GM23338 (cell line): ENCODE measurements at regions not wholly inside any gene's neighbourhood (a gene's known extent, or its start where the extent isn't known, plus 50 kb on each side); places are given as distances from the start of the nearest gene placed in this dataset.

Experiments
- ATAC-seq: fragments of 200-7000 bp; cut with Tn5 transposase; 3 replicates; pipeline ENCODE4 v1.9.1; 2020
- DNase-seq: peaks from one replicate; pipeline ENCODE4 v3.0.0-alpha.2; 2015; ENCODE audit warnings: low spot score
- H2AFZ ChIP-seq: fragments of 200-600 bp; sonication (generic); 2 replicates; pipeline ENCODE4 v1.8.0; 2016; ENCODE audit warnings: antibody characterized with exemption, mild to moderate bottlenecking, moderate library complexity
- H3F3A ChIP-seq: fragments of 200-600 bp; sonication (generic); replicated peaks from 2 replicates; pipeline ENCODE4 v1.8.0; 2017; ENCODE audit warnings: antibody characterized with exemption, mixed run types, low read depth
- H3K27ac ChIP-seq: fragments of 200-600 bp; sonication (generic); 2 replicates; pipeline ENCODE4 v1.6.1; 2016; ENCODE audit warnings: low read depth
- H3K27me3 ChIP-seq: fragments of 200-600 bp; sonication (generic); 2 replicates; pipeline ENCODE4 v1.8.0; 2016; ENCODE audit warnings: mild to moderate bottlenecking, mixed run types, moderate library complexity; ENCODE audit not compliant: insufficient read depth
- H3K36me3 ChIP-seq: fragments of 200-600 bp; sonication (generic); 2 replicates; pipeline ENCODE4 v1.8.0; 2016; ENCODE audit warnings: mild to moderate bottlenecking; ENCODE audit not compliant: insufficient read depth
- H3K4me1 ChIP-seq: fragments of 200-600 bp; sonication (generic); 2 replicates; pipeline ENCODE4 v1.8.0; 2016; ENCODE audit warnings: mild to moderate bottlenecking, moderate library complexity; ENCODE audit not compliant: insufficient read depth
- H3K4me2 ChIP-seq: fragments of 200-600 bp; sonication (generic); 2 replicates; pipeline ENCODE4 v1.7.1; 2017; ENCODE audit warnings: mixed run types
- H3K4me3 ChIP-seq: fragments of 200-600 bp; sonication (generic); 2 replicates; pipeline ENCODE4 v1.6.1; 2016; ENCODE audit warnings: mixed run types
- H3K79me2 ChIP-seq: fragments of 200-600 bp; sonication (generic); replicated peaks from 2 replicates; pipeline ENCODE4 v1.8.0; 2017; ENCODE audit warnings: mild to moderate bottlenecking; ENCODE audit not compliant: insufficient read depth
- H3K9me2 ChIP-seq: fragments of 200-600 bp; sonication (generic); 2 replicates; pipeline ENCODE4 v1.8.0; 2017; ENCODE audit not compliant: insufficient read depth
- H4K20me1 ChIP-seq: fragments of 200-600 bp; sonication (generic); replicated peaks from 2 replicates; pipeline ENCODE4 v1.8.0; 2017; ENCODE audit warnings: mild to moderate bottlenecking; ENCODE audit not compliant: insufficient read depth
- H3K27ac Mint-ChIP-seq: 2 replicates; pipeline ENCODE4 v1.8.0; 2020; ENCODE audit warnings: inconsistent platforms, mild to moderate bottlenecking, moderate library complexity, mixed read lengths
- H3K27me3 Mint-ChIP-seq: 3 replicates; pipeline ENCODE4 v1.8.0; 2022; ENCODE audit warnings: low read depth, mild to moderate bottlenecking, moderate library complexity, mixed read lengths, inconsistent platforms; ENCODE audit not compliant: insufficient read depth, poor library complexity
- H3K36me3 Mint-ChIP-seq: 3 replicates; pipeline ENCODE4 v1.8.0; 2021; ENCODE audit warnings: low read depth, mild to moderate bottlenecking, inconsistent platforms, moderate library complexity, mixed read lengths
- H3K4me1 Mint-ChIP-seq: 3 replicates; pipeline ENCODE4 v1.8.0; 2020; ENCODE audit warnings: mild to moderate bottlenecking, inconsistent platforms, mixed read lengths
- H3K4me3 Mint-ChIP-seq: 3 replicates; pipeline ENCODE4 v1.8.0; 2021; ENCODE audit warnings: moderate library complexity, mild to moderate bottlenecking, inconsistent platforms, mixed read lengths
- H3K9me3 Mint-ChIP-seq: 3 replicates; pipeline ENCODE4 v1.8.0; 2020; ENCODE audit warnings: moderate library complexity, mild to moderate bottlenecking, inconsistent platforms, mixed read lengths
- CREB1 ChIP-seq: fragments of 250-450 bp; sonication (Bioruptor Pico); IDR thresholded peaks from 2 replicates; pipeline ENCODE4 v1.5.0; 2020; ENCODE audit warnings: low read depth, mild to moderate bottlenecking, moderate library complexity
- EZH2 ChIP-seq: fragments of 200-600 bp; sonication (generic); IDR thresholded peaks from one replicate; pipeline ENCODE4 v1.8.0; 2017; ENCODE audit warnings: antibody characterized with exemption, mild to moderate bottlenecking, low read depth; ENCODE audit not compliant: unreplicated experiment
- EZH2phosphoT487 ChIP-seq: fragments of 200-600 bp; sonication (generic); IDR thresholded peaks from one replicate; pipeline ENCODE4 v1.8.1; 2018; ENCODE audit warnings: antibody characterized with exemption; ENCODE audit not compliant: unreplicated experiment
- JUNB ChIP-seq: IDR thresholded peaks from one replicate; pipeline ENCODE4 v1.6.1; 2016; ENCODE audit warnings: antibody characterized with exemption; ENCODE audit not compliant: unreplicated experiment
- NANOG ChIP-seq: IDR thresholded peaks from 2 replicates; pipeline ENCODE4 v1.6.1; 2016; ENCODE audit warnings: antibody characterized with exemption, borderline replicate concordance
- POLR2AphosphoS5 ChIP-seq: IDR thresholded peaks from 2 replicates; pipeline ENCODE4 v1.6.1; 2016; ENCODE audit warnings: antibody characterized with exemption, low read depth
- REST ChIP-seq: IDR thresholded peaks from one replicate; pipeline ENCODE4 v1.6.1; 2018; ENCODE audit warnings: antibody characterized with exemption; ENCODE audit not compliant: unreplicated experiment
- STAT1 ChIP-seq: IDR thresholded peaks from one replicate; pipeline ENCODE4 v1.6.1; 2016; ENCODE audit warnings: antibody characterized with exemption; ENCODE audit not compliant: unreplicated experiment
- ZNF114 ChIP-seq: fragments of 250-450 bp; sonication (Bioruptor Pico); IDR thresholded peaks from 2 replicates; pipeline ENCODE4 v1.5.0; 2020; ENCODE audit warnings: mild to moderate bottlenecking, moderate library complexity
- ZNF331 ChIP-seq: fragments of 250-450 bp; sonication (Bioruptor Pico); IDR thresholded peaks from 2 replicates; pipeline ENCODE4 v1.5.0; 2020; ENCODE audit warnings: low read depth, mild to moderate bottlenecking, moderate library complexity
- TF ChIP-seq, protein P1 (sequence below): fragments of 250-450 bp; sonication (Bioruptor Pico); IDR thresholded peaks from 2 replicates; pipeline ENCODE4 v1.5.0; 2020; ENCODE audit warnings: mild to moderate bottlenecking, moderate library complexity
- TF ChIP-seq, protein P2 (sequence below), 2 experiments: fragments of 200-600 bp in 1 of 2; sonication (generic) in 1 of 2; conservative IDR thresholded peaks; 2 replicates each; pipeline versions ENCODE4 v1.5.1 to v1.6.1; 2016 to 2017; ENCODE audit warnings: antibody characterized with exemption in 2 of 2, low read depth in 2 of 2, mild to moderate bottlenecking in 2 of 2, moderate library complexity in 1 of 2
- TF ChIP-seq, protein P3 (sequence below): IDR thresholded peaks from 2 replicates; pipeline ENCODE4 v1.6.1; 2016; ENCODE audit warnings: antibody characterized with exemption

GRCh38 chr18:53920312-53921075, 304.0 kb downstream of the MBD2 start:
- Mint-ChIP-seq H3K36me3 (no peaks in the 10 kb centered on the region), H3K4me3 (no peak overlapping the region), H3K9me3 (no peaks in the 10 kb centered on the region; the same call in 2 of the 3 replicates), H3K4me1 (no peaks in the 10 kb centered on the region), H3K27ac (no peak overlapping the region), H3K27me3 (peaks cover 2% of the 10 kb centered on the region)
- Histone ChIP-seq H3K9me2 (no peaks in the 10 kb centered on the region), H3K4me1 (no peaks in the 10 kb centered on the region), H3F3A (no peaks in the 10 kb centered on the region), H3K27ac (no peak overlapping the region), H3K4me3 (no peak overlapping the region), H3K4me2 (no peak overlapping the region), H3K36me3 (no peaks in the 10 kb centered on the region), H2AFZ (no peak overlapping the region), H3K27me3 (no peaks in the 10 kb centered on the region), H4K20me1 (no peaks in the 10 kb centered on the region), H3K79me2 (no peaks in the 10 kb centered on the region)
- ATAC-seq: no peak
- TF ChIP-seq NANOG: no peak
- no peak for TF ChIP-seq POLR2AphosphoS5
- TF ChIP-seq EZH2phosphoT487: no peak
- no peak for TF ChIP-seq ZNF114 (CRISPR knock-in tag)
- TF ChIP-seq, protein P1, sequence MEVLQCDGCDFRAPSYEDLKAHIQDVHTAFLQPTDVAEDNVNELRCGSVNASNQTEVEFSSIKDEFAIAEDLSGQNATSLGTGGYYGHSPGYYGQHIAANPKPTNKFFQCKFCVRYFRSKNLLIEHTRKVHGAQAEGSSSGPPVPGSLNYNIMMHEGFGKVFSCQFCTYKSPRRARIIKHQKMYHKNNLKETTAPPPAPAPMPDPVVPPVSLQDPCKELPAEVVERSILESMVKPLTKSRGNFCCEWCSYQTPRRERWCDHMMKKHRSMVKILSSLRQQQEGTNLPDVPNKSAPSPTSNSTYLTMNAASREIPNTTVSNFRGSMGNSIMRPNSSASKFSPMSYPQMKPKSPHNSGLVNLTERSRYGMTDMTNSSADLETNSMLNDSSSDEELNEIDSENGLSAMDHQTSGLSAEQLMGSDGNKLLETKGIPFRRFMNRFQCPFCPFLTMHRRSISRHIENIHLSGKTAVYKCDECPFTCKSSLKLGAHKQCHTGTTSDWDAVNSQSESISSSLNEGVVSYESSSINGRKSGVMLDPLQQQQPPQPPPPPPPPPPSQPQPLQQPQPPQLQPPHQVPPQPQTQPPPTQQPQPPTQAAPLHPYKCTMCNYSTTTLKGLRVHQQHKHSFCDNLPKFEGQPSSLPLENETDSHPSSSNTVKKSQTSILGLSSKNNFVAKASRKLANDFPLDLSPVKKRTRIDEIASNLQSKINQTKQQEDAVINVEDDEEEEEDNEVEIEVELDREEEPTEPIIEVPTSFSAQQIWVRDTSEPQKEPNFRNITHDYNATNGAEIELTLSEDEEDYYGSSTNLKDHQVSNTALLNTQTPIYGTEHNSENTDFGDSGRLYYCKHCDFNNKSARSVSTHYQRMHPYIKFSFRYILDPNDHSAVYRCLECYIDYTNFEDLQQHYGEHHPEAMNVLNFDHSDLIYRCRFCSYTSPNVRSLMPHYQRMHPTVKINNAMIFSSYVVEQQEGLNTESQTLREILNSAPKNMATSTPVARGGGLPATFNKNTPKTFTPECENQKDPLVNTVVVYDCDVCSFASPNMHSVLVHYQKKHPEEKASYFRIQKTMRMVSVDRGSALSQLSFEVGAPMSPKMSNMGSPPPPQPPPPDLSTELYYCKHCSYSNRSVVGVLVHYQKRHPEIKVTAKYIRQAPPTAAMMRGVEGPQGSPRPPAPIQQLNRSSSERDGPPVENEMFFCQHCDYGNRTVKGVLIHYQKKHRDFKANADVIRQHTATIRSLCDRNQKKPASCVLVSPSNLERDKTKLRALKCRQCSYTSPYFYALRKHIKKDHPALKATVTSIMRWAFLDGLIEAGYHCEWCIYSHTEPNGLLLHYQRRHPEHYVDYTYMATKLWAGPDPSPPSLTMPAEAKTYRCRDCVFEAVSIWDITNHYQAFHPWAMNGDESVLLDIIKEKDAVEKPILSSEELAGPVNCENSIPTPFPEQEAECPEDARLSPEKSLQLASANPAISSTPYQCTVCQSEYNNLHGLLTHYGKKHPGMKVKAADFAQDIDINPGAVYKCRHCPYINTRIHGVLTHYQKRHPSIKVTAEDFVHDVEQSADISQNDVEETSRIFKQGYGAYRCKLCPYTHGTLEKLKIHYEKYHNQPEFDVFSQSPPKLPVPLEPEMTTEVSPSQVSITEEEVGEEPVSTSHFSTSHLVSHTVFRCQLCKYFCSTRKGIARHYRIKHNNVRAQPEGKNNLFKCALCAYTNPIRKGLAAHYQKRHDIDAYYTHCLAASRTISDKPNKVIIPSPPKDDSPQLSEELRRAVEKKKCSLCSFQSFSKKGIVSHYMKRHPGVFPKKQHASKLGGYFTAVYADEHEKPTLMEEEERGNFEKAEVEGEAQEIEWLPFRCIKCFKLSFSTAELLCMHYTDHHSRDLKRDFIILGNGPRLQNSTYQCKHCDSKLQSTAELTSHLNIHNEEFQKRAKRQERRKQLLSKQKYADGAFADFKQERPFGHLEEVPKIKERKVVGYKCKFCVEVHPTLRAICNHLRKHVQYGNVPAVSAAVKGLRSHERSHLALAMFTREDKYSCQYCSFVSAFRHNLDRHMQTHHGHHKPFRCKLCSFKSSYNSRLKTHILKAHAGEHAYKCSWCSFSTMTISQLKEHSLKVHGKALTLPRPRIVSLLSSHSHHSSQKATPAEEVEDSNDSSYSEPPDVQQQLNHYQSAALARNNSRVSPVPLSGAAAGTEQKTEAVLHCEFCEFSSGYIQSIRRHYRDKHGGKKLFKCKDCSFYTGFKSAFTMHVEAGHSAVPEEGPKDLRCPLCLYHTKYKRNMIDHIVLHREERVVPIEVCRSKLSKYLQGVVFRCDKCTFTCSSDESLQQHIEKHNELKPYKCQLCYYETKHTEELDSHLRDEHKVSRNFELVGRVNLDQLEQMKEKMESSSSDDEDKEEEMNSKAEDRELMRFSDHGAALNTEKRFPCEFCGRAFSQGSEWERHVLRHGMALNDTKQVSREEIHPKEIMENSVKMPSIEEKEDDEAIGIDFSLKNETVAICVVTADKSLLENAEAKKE (CRISPR knock-in tag): no peak
- TF ChIP-seq REST: no peak
- TF ChIP-seq JUNB: no peak
- no peak for TF ChIP-seq EZH2
- TF ChIP-seq, protein P2, sequence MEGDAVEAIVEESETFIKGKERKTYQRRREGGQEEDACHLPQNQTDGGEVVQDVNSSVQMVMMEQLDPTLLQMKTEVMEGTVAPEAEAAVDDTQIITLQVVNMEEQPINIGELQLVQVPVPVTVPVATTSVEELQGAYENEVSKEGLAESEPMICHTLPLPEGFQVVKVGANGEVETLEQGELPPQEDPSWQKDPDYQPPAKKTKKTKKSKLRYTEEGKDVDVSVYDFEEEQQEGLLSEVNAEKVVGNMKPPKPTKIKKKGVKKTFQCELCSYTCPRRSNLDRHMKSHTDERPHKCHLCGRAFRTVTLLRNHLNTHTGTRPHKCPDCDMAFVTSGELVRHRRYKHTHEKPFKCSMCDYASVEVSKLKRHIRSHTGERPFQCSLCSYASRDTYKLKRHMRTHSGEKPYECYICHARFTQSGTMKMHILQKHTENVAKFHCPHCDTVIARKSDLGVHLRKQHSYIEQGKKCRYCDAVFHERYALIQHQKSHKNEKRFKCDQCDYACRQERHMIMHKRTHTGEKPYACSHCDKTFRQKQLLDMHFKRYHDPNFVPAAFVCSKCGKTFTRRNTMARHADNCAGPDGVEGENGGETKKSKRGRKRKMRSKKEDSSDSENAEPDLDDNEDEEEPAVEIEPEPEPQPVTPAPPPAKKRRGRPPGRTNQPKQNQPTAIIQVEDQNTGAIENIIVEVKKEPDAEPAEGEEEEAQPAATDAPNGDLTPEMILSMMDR (conservative IDR thresholded peaks at IDR 0.05; ENCODE audit: low read depth in 2 of 2): no peak
- TF ChIP-seq CREB1: no peak
- TF ChIP-seq STAT1: no peak
- TF ChIP-seq, protein P3, sequence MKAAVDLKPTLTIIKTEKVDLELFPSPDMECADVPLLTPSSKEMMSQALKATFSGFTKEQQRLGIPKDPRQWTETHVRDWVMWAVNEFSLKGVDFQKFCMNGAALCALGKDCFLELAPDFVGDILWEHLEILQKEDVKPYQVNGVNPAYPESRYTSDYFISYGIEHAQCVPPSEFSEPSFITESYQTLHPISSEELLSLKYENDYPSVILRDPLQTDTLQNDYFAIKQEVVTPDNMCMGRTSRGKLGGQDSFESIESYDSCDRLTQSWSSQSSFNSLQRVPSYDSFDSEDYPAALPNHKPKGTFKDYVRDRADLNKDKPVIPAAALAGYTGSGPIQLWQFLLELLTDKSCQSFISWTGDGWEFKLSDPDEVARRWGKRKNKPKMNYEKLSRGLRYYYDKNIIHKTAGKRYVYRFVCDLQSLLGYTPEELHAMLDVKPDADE: no peak
- no peak for TF ChIP-seq ZNF331
- DNase-seq: no peak
